Body of pancreas (tissue), 4 donors: ENCODE measurements at regions not wholly inside any gene's neighbourhood (a gene's known extent, or its start where the extent isn't known, plus 50 kb on each side); places are given as distances from the start of the nearest gene placed in this dataset.

Experiments used
- CTCF ChIP-seq, 7 experiments: fragments of 450-650 bp in 4 of 7; fragments of 200-600 bp in 3 of 7; sonication (generic) in 3 of 7; IDR thresholded peaks; one replicate each; pipeline ENCODE4 v1.5.1; 2016 to 2019; ENCODE audit warnings: antibody characterized with exemption in 7 of 7
- POLR2A ChIP-seq, 3 donors: fragments of 450-650 bp; IDR thresholded peaks; one replicate each; pipeline ENCODE4 v1.6.1; 2016; ENCODE audit warnings: antibody characterized with exemption in 3 of 3, mild to moderate bottlenecking in 2 of 3

GRCh38 chr4:129565214-129565613 lies 469.3 kb downstream of the C4orf33 start:
- no peak for TF ChIP-seq CTCF (IDR thresholded peaks at IDR 0.05)
- TF ChIP-seq POLR2A (IDR thresholded peaks at IDR 0.05), result no peak
